Endodermal cell (in vitro differentiated cells): ENCODE measurements at regions not wholly inside any gene's neighbourhood (a gene's known extent, or its start where the extent isn't known, plus 50 kb on each side); places are given as distances from the start of the nearest gene placed in this dataset.

Experiments
- DNase-seq: peaks from one replicate; pipeline ENCODE4 v3.0.0-alpha.2; 2017
- H3K27ac ChIP-seq: 2 replicates; pipeline ENCODE4 v1.5.1; 2013; ENCODE audit warnings: mild to moderate bottlenecking, low read depth, low read length, moderate library complexity
- H3K27me3 ChIP-seq: 2 replicates; pipeline ENCODE4 v1.6.1; 2013; ENCODE audit warnings: mild to moderate bottlenecking, low read length, moderate library complexity; ENCODE audit not compliant: insufficient read depth, control insufficient read depth, poor library complexity, severe bottlenecking
- H3K36me3 ChIP-seq: 2 replicates; pipeline ENCODE4 v1.7.0; 2013; ENCODE audit warnings: mild to moderate bottlenecking, low read length, moderate library complexity; ENCODE audit not compliant: control insufficient read depth, insufficient read depth
- H3K4me1 ChIP-seq: one replicate; pipeline ENCODE4 v1.7.0; 2013; ENCODE audit warnings: low read length; ENCODE audit not compliant: control insufficient read depth, insufficient read depth
- H3K4me3 ChIP-seq: 2 replicates; pipeline ENCODE4 v1.5.1; 2013; ENCODE audit warnings: mild to moderate bottlenecking, low read length, moderate library complexity
- H3K9ac ChIP-seq: 2 replicates; pipeline ENCODE4 v1.6.1; 2013; ENCODE audit warnings: mild to moderate bottlenecking, low read length, moderate library complexity; ENCODE audit not compliant: poor library complexity, severe bottlenecking; ENCODE audit errors: extremely low read depth
- H3K9me3 ChIP-seq: 2 replicates; pipeline ENCODE4 v1.6.1; 2013; ENCODE audit warnings: mild to moderate bottlenecking, low read length, moderate library complexity; ENCODE audit not compliant: control insufficient read depth
- H3K27ac Mint-ChIP-seq: 2 replicates; pipeline ENCODE4 v1.8.0; 2020; ENCODE audit warnings: mixed read lengths
- H3K27me3 Mint-ChIP-seq: 2 replicates; pipeline ENCODE4 v1.8.0; 2021; ENCODE audit warnings: mild to moderate bottlenecking, mixed read lengths; ENCODE audit not compliant: insufficient read depth
- H3K36me3 Mint-ChIP-seq: 2 replicates; pipeline ENCODE4 v1.8.0; 2020; ENCODE audit warnings: low read depth, mixed read lengths
- H3K4me1 Mint-ChIP-seq: 2 replicates; pipeline ENCODE4 v1.8.0; 2020; ENCODE audit warnings: mixed read lengths
- H3K4me3 Mint-ChIP-seq: 2 replicates; pipeline ENCODE4 v1.8.0; 2020; ENCODE audit warnings: mild to moderate bottlenecking, moderate library complexity, mixed read lengths
- H3K9me3 Mint-ChIP-seq: 2 replicates; pipeline ENCODE4 v1.8.0; 2020; ENCODE audit warnings: mild to moderate bottlenecking, mixed read lengths
- CTCF ChIP-seq: fragments of 200-600 bp; sonication (generic); conservative IDR thresholded peaks from 2 replicates; pipeline ENCODE4 v1.5.0; 2021; ENCODE audit warnings: antibody characterized with exemption, mild to moderate bottlenecking
- WGBS, 2 experiments: methylation state at CpG; one replicate each; pipeline versions ENCODE4 v1.1.5 to v1.1.7; 2013; ENCODE audit warnings: missing lambda C conversion rate in 2 of 2, mixed read lengths in 1 of 2; ENCODE audit not compliant: insufficient coverage in 1 of 2, insufficient read length in 1 of 2; 5-methylcytosine and 5-hydroxymethylcytosine counted together

GRCh38 chr13:112003941-112004340 is 63.0 kb upstream of the SOX1 start:
- H3K4me3 Mint-ChIP-seq: no peak overlapping the region
- no peak overlapping the region for H3K27ac Mint-ChIP-seq
- no peak for DNase-seq
- Histone ChIP-seq H3K27me3 (peaks cover 9% of the 10 kb centered on the region), H3K4me1 (no peaks in the 10 kb centered on the region), H3K4me3 (no peak overlapping the region), H3K36me3 (no peaks in the 10 kb centered on the region), H3K9me3 (no peaks in the 10 kb centered on the region), H3K9ac (no peak overlapping the region), H3K27ac (no peak overlapping the region)
- TF ChIP-seq CTCF: no peak
- peaks cover 44% of the 10 kb centered on the region for H3K27me3 Mint-ChIP-seq
- peaks cover 20% of the 10 kb centered on the region for H3K9me3 Mint-ChIP-seq
- 81 to 92% methylated on average over 2 of the region's 3 CpGs for WGBS, 2 experiments
- no peaks in the 10 kb centered on the region for H3K4me1 Mint-ChIP-seq
- no peaks in the 10 kb centered on the region for H3K36me3 Mint-ChIP-seq

- Mint-ChIP-seq H3K27me3 (peaks cover 24% of the 10 kb centered on the region), H3K36me3 (no peaks in the 10 kb centered on the region), H3K27ac (no peak overlapping the region), H3K9me3 (peaks cover 20% of the 10 kb centered on the region), H3K4me1 (no peaks in the 10 kb centered on the region), H3K4me3 (no peak overlapping the region)
- H3K4me1 ChIP-seq: no peaks in the 10 kb centered on the region
- no peak overlapping the region for H3K4me3 ChIP-seq
- H3K27me3 ChIP-seq: no peaks in the 10 kb centered on the region
- no peak overlapping the region for H3K27ac ChIP-seq
- TF ChIP-seq CTCF: no peak
- 84 to 100% methylated on average over 1 to 3 of the region's 3 CpGs for WGBS, 2 experiments
- no peak overlapping the region for H3K9ac ChIP-seq
- no peaks in the 10 kb centered on the region for H3K36me3 ChIP-seq
- DNase-seq: no peak
- no peaks in the 10 kb centered on the region for H3K9me3 ChIP-seq
These were observed 61.0 kb upstream of the SOX1 start for GRCh38 chr13:112005925-112006324.

GRCh38 chr13:112007191-112007590 is 59.8 kb upstream of the SOX1 start:
- 82 to 89% methylated on average over 8 to 9 of the region's 9 CpGs for WGBS, 2 experiments
- no peak for DNase-seq
- Histone ChIP-seq H3K27me3 (no peaks in the 10 kb centered on the region), H3K9ac (no peak overlapping the region), H3K27ac (no peak overlapping the region), H3K4me1 (no peaks in the 10 kb centered on the region), H3K36me3 (no peaks in the 10 kb centered on the region), H3K4me3 (no peak overlapping the region), H3K9me3 (no peaks in the 10 kb centered on the region)
- TF ChIP-seq CTCF: no peak
- no peaks in the 10 kb centered on the region for H3K4me1 Mint-ChIP-seq
- H3K9me3 Mint-ChIP-seq: peaks cover 20% of the 10 kb centered on the region
- no peaks in the 10 kb centered on the region for H3K36me3 Mint-ChIP-seq
- H3K27me3 Mint-ChIP-seq: peaks cover 18% of the 10 kb centered on the region
- H3K4me3 Mint-ChIP-seq: no peak overlapping the region
- no peak overlapping the region for H3K27ac Mint-ChIP-seq
